SK-N-SH treated with all-trans-retinoic acid at 6 μM for 48 hours (cell line): ENCODE measurements at regions not wholly inside any gene's neighbourhood (a gene's known extent, or its start where the extent isn't known, plus 50 kb on each side); places are given as distances from the start of the nearest gene placed in this dataset.

Experiments used
- ESRRG ChIP-seq: fragments of 250-450 bp; sonication (Bioruptor Pico); IDR thresholded peaks from 2 replicates; pipeline ENCODE4 v1.6.1; 2021; ENCODE audit warnings: mild to moderate bottlenecking
- ZNF70 ChIP-seq: fragments of 450-650 bp; formaldehyde crosslinking; IDR thresholded peaks from 2 replicates; pipeline ENCODE4 v1.5.0; 2020; ENCODE audit warnings: mild to moderate bottlenecking, moderate library complexity

DNA sequence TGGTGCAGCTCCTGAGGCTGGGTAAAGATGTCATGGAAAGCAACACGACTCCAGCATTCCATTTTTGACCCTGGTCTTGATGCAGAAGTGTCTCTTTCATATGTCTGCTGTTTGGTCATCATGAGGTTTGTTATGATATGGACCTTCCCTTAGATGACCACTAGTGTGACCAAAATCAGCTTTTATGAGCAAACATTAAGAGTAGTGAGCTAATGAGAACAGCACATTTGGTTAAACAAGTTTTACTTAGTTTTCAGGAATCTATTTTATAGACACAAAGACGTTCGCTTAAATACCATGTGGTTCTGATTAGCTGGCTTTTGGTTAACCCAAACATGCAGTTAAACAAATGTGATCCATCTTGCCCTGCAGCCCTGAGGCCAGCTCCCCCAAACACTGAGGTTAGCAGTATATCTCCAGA, 56.7 kb upstream of the ACTBL2 start:
- TF ChIP-seq ZNF70: no peak
- TF ChIP-seq ESRRG: no peak
